Natural killer cell (primary cell): ENCODE measurements at regions not wholly inside any gene's neighbourhood (a gene's known extent, or its start where the extent isn't known, plus 50 kb on each side); places are given as distances from the start of the nearest gene placed in this dataset.

Source experiments
- ATAC-seq, 3 donors: fragments of 150-1000 bp in 2 of 3; fragments of 200-7000 bp in 1 of 3; cut with Tn5 transposase; 1 replicate in 1 of 3; 2 replicates in 2 of 3; pipeline ENCODE4 v1.10.0; 2021; ENCODE audit warnings: mild to moderate bottlenecking in 2 of 3, moderate library complexity in 2 of 3
- DNase-seq, 2 donors: peaks; one replicate each; pipeline versions ENCODE4 v3.0.0 to v3.0.0-alpha.2; 2013 to 2021; ENCODE audit warnings: mixed read lengths in 1 of 2
- H3K27ac ChIP-seq: one replicate; pipeline ENCODE4 v1.5.1; 2013; ENCODE audit warnings: mild to moderate bottlenecking, low read length
- H3K27me3 ChIP-seq: one replicate; pipeline ENCODE4 v1.6.1; 2013; ENCODE audit warnings: low read length; ENCODE audit not compliant: control insufficient read depth, insufficient read depth
- H3K36me3 ChIP-seq: one replicate; pipeline ENCODE4 v1.6.1; 2013; ENCODE audit warnings: low read length; ENCODE audit not compliant: control insufficient read depth, insufficient read depth
- H3K4me1 ChIP-seq: one replicate; pipeline ENCODE4 v1.6.1; 2013; ENCODE audit warnings: low read length; ENCODE audit not compliant: control insufficient read depth, insufficient read depth
- H3K4me3 ChIP-seq: one replicate; pipeline ENCODE4 v1.5.1; 2013; ENCODE audit warnings: low read length
- H3K9me3 ChIP-seq: one replicate; pipeline ENCODE4 v1.6.1; 2013; ENCODE audit warnings: low read length; ENCODE audit not compliant: control insufficient read depth, insufficient read depth
- H3K27ac Mint-ChIP-seq, 2 donors: one replicate each; pipeline ENCODE4 v1.8.0; 2022; ENCODE audit warnings: mild to moderate bottlenecking in 2 of 2, mixed read lengths in 2 of 2, moderate library complexity in 1 of 2
- H3K27me3 Mint-ChIP-seq, 2 donors: one replicate each; pipeline ENCODE4 v1.8.0; 2022; ENCODE audit warnings: low read depth in 2 of 2, mixed read lengths in 2 of 2
- H3K36me3 Mint-ChIP-seq: one replicate; pipeline ENCODE4 v1.8.0; 2022; ENCODE audit warnings: mixed read lengths
- H3K4me1 Mint-ChIP-seq, 2 donors: one replicate each; pipeline ENCODE4 v1.8.0; 2022; ENCODE audit warnings: mixed read lengths in 2 of 2
- H3K4me3 Mint-ChIP-seq: one replicate; pipeline ENCODE4 v1.8.0; 2022; ENCODE audit warnings: mild to moderate bottlenecking, moderate library complexity, mixed read lengths
- H3K9me3 Mint-ChIP-seq, 2 donors: one replicate each; pipeline ENCODE4 v1.8.0; 2022; ENCODE audit warnings: mixed read lengths in 2 of 2
- WGBS: methylation state at CpG from one replicate; pipeline ENCODE4 v1.1.7; 2013; ENCODE audit warnings: missing lambda C conversion rate; ENCODE audit not compliant: insufficient coverage; 5-methylcytosine and 5-hydroxymethylcytosine counted together
- intact Hi-C: fragments of 100-400 bp; cut with micrococcal nuclease; formaldehyde crosslinking; loops from one replicate; pipeline ENCODE4 v1.14.2; 2022
- TF ChIP-seq, protein P1 (sequence below): fragments of 200-600 bp; IDR thresholded peaks from one replicate; pipeline ENCODE4 v1.8.0; 2022; ENCODE audit warnings: antibody characterized with exemption

DNA sequence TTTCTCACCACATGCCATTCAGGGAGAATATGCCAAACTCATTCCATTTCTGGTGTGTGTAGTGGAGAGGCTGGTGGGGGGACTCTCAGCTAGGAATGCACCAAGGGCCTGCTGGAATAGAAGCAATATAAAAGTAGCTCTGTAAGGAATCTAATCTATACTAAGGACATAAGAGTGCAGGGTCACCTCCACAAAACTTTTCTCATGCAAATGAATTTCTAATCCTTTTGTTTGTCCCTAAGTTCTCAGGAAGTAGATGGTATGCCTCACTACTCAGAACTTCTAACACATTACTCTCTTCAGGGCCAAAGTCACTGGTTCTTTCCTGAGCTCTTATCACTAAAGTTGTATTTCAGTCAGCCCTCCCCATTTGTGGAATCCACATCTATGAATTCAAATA lies 427.2 kb downstream of the C6orf118 start:
- Histone ChIP-seq H3K4me3 (no peak overlapping the region), H3K9me3 (no peaks in the 10 kb centered on the region), H3K4me1 (no peaks in the 10 kb centered on the region), H3K27me3 (no peaks in the 10 kb centered on the region), H3K36me3 (no peaks in the 10 kb centered on the region), H3K27ac (no peak overlapping the region)
- TF ChIP-seq, protein P1, sequence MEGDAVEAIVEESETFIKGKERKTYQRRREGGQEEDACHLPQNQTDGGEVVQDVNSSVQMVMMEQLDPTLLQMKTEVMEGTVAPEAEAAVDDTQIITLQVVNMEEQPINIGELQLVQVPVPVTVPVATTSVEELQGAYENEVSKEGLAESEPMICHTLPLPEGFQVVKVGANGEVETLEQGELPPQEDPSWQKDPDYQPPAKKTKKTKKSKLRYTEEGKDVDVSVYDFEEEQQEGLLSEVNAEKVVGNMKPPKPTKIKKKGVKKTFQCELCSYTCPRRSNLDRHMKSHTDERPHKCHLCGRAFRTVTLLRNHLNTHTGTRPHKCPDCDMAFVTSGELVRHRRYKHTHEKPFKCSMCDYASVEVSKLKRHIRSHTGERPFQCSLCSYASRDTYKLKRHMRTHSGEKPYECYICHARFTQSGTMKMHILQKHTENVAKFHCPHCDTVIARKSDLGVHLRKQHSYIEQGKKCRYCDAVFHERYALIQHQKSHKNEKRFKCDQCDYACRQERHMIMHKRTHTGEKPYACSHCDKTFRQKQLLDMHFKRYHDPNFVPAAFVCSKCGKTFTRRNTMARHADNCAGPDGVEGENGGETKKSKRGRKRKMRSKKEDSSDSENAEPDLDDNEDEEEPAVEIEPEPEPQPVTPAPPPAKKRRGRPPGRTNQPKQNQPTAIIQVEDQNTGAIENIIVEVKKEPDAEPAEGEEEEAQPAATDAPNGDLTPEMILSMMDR, result no peak
- ATAC-seq, result no peak
- Mint-ChIP-seq H3K27ac (no peak overlapping the region), H3K4me1 (no peaks in the 10 kb centered on the region), H3K36me3 (no peaks in the 10 kb centered on the region), H3K4me3 (no peak overlapping the region), H3K9me3 (peaks cover 5 to 13% of the 10 kb centered on the region in 2 donors), H3K27me3 (no peaks in the 10 kb centered on the region)
- no peak for DNase-seq
- intact Hi-C loops, result no loop called here

DNA sequence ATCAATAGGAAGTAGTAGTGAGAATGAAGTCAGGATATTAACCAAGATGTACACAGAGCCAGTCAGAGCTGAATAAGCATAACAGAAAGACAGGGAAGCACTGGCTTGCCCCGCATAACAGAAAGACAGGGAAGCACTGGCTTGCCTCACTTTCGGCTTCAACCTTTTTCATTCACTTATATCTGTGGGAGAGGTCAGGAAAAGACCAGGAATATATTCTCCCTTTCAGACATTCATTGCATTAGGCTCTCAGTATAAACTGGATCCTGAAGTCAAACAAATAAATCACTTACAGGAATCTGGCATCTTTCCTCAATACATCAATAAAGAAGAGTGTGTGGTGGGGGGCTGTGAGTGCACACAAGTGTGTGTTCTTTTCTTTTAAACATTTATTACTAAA lies 437.6 kb downstream of the C6orf118 start:
- DNase-seq (no peak), ATAC-seq (no peak)
- Mint-ChIP-seq H3K36me3 (no peaks in the 10 kb centered on the region), H3K4me3 (no peak overlapping the region), H3K27me3 (no peaks in the 10 kb centered on the region), H3K9me3 (peaks cover 20 to 21% of the 10 kb centered on the region in 2 donors), H3K4me1 (no peaks in the 10 kb centered on the region), H3K27ac (no peak overlapping the region)
- no peaks in the 10 kb centered on the region for H3K27me3 ChIP-seq
- no peak overlapping the region for H3K4me3 ChIP-seq
- TF ChIP-seq, protein P1, result no peak
- H3K27ac ChIP-seq, result no peak overlapping the region
- WGBS, result 88% methylated on average over 1 of the region's 2 CpGs
- intact Hi-C loops, result no loop called here
- H3K36me3 ChIP-seq, result no peaks in the 10 kb centered on the region
- H3K9me3 ChIP-seq, result peaks cover 3% of the 10 kb centered on the region
- H3K4me1 ChIP-seq, result no peaks in the 10 kb centered on the region

DNA sequence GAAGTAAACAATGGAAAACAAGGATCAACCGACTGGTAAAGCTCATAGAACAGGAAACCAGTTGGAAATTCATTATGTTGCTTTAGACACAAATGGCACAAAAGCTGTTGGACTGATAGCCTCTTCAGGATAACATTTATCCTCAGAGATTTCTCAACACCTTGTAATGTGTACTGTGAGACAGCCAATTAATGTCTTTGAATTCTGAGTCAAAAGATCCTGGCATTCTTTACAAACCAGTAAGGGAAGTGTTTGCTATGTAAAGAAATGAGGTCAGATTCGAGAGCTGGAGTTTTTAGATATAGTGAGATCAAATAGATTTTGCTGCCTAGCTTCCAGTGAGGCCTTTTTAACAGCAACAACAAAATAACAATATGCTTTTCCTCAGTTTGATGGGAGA lies 439.2 kb downstream of the C6orf118 start:
- H3K36me3 Mint-ChIP-seq, result no peaks in the 10 kb centered on the region
- H3K27me3 ChIP-seq, result no peaks in the 10 kb centered on the region
- intact Hi-C loops, result no loop called here
- H3K9me3 Mint-ChIP-seq, result peaks cover 22 to 23% of the 10 kb centered on the region in 2 donors
- no peaks in the 10 kb centered on the region for H3K9me3 ChIP-seq
- no peaks in the 10 kb centered on the region for H3K4me1 ChIP-seq
- no peak for ATAC-seq
- H3K4me1 Mint-ChIP-seq, result no peaks in the 10 kb centered on the region
- no peaks in the 10 kb centered on the region for H3K36me3 ChIP-seq
- 33% methylated on average over 1 of the region's 2 CpGs for WGBS
- TF ChIP-seq, protein P1, result no peak
- no peak overlapping the region for H3K4me3 Mint-ChIP-seq
- H3K4me3 ChIP-seq, result no peak overlapping the region
- H3K27ac Mint-ChIP-seq, result no peak overlapping the region
- H3K27me3 Mint-ChIP-seq, result no peaks in the 10 kb centered on the region
- no peak for DNase-seq
- H3K27ac ChIP-seq, result no peak overlapping the region

DNA sequence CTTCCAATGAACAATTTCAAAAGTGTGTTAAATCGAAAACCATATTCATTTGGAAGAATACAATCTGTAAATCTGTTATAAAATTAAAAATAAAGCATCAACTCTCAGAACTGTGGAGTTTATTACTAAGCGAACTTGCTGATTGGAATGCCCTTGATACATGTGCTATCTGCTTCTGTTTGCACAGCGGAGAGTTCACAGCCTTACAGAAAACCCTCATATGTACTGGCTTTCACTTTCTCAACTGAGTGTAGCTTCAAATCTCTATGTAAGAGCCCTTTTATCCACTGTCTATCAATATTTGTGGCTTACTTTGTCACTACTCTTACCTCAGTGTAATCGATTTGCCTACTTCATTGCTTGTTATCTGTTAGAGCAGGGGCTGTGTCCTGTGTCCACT lies 447.4 kb downstream of the C6orf118 start:
- no peak overlapping the region for H3K27ac Mint-ChIP-seq
- H3K4me3 ChIP-seq, result no peak overlapping the region
- no peaks in the 10 kb centered on the region for H3K36me3 Mint-ChIP-seq
- no peaks in the 10 kb centered on the region for H3K4me1 ChIP-seq
- H3K27me3 Mint-ChIP-seq, result no peaks in the 10 kb centered on the region
- H3K36me3 ChIP-seq, result no peaks in the 10 kb centered on the region
- no peaks in the 10 kb centered on the region for H3K9me3 ChIP-seq
- no peak overlapping the region for H3K4me3 Mint-ChIP-seq
- TF ChIP-seq, protein P1, result no peak
- no peak overlapping the region for H3K27ac ChIP-seq
- peaks cover 14 to 15% of the 10 kb centered on the region in 2 donors for H3K9me3 Mint-ChIP-seq
- no peaks in the 10 kb centered on the region for H3K27me3 ChIP-seq
- ATAC-seq (no peak), DNase-seq (no peak)
- 82% methylated on average over 3 of the region's 4 CpGs for WGBS
- intact Hi-C loops, result no loop called here
- H3K4me1 Mint-ChIP-seq, result no peaks in the 10 kb centered on the region
